H1 (cell line): ENCODE measurements at regions not wholly inside any gene's neighbourhood (a gene's known extent, or its start where the extent isn't known, plus 50 kb on each side); places are given as distances from the start of the nearest gene placed in this dataset.

Experiments used
- CTCF ChIA-PET: fragments of 300-600 bp; sonication (Branson Sonifier 250); formaldehyde crosslinking; loops from one replicate; lab custom pipeline; 2021; ENCODE audit not compliant: partially characterized antibody; lab: Charles Lee
- POLR2A ChIA-PET: fragments of 300-600 bp; sonication (Branson Sonifier 250); formaldehyde crosslinking; loops from one replicate; lab custom pipeline; 2021; ENCODE audit warnings: inconsistent platforms; ENCODE audit not compliant: partially characterized antibody; lab: Charles Lee
- DNase-seq, 2 experiments: peaks; one replicate each; pipeline versions ENCODE4 v3.0.0 to v3.0.0-alpha.2; 2010 to 2022; ENCODE audit warnings: low spot score in 2 of 2, low read depth in 1 of 2, mixed read lengths in 1 of 2
- FAIRE-seq: peaks from 2 replicates; lab custom pipeline; 2011; peaks lifted over from hg19 to GRCh38; lab: Jason Lieb, UNC
- H2AFZ ChIP-seq: 2 replicates; pipeline ENCODE4 v1.8.1; 2012; ENCODE audit warnings: low read length, inconsistent platforms
- H2AK5ac ChIP-seq: 2 replicates; pipeline ENCODE4 v1.6.1; 2013; ENCODE audit warnings: low read depth, low read length
- H2BK120ac ChIP-seq: replicated peaks from 2 replicates; pipeline ENCODE3; 2013; ENCODE audit warnings: low read depth, low read length, inconsistent platforms
- H2BK12ac ChIP-seq: 2 replicates; pipeline ENCODE4 v1.6.1; 2013; ENCODE audit warnings: low read depth, low read length
- H2BK15ac ChIP-seq: 2 replicates; pipeline ENCODE4 v1.6.1; 2013; ENCODE audit warnings: low read length
- H2BK20ac ChIP-seq: 2 replicates; pipeline ENCODE4 v1.6.1; 2013; ENCODE audit warnings: low read length
- H2BK5ac ChIP-seq: 2 replicates; pipeline ENCODE4 v1.6.1; 2013; ENCODE audit warnings: low read depth, low read length
- H3K14ac ChIP-seq: 2 replicates; pipeline ENCODE4 v1.6.1; 2013; ENCODE audit warnings: inconsistent platforms; ENCODE audit not compliant: insufficient read length
- H3K18ac ChIP-seq: 2 replicates; pipeline ENCODE4 v1.6.1; 2013; ENCODE audit warnings: low read length; ENCODE audit errors: extremely low read depth
- H3K23ac ChIP-seq: 2 replicates; pipeline ENCODE4 v1.6.1; 2013; ENCODE audit warnings: inconsistent platforms; ENCODE audit not compliant: insufficient read length
- H3K23me2 ChIP-seq: 2 replicates; pipeline ENCODE4 v1.6.1; 2013; ENCODE audit warnings: low read depth, low read length
- H3K27ac ChIP-seq: 2 replicates; pipeline ENCODE4 v1.6.1; 2011; ENCODE audit warnings: low read depth, low read length, inconsistent platforms
- H3K27me3 ChIP-seq, 4 experiments: replicated peaks in 1 of 4; 1 replicate in 1 of 4; 2 replicates in 3 of 4; pipeline versions ENCODE4 v1.6.1 to v1.8.1; 2011 to 2013; ENCODE audit warnings: low read length in 3 of 4, mild to moderate bottlenecking in 3 of 4, inconsistent platforms in 2 of 4, mixed read lengths in 2 of 4, moderate library complexity in 1 of 4; ENCODE audit not compliant: control insufficient read depth in 3 of 4, insufficient read depth in 3 of 4; ENCODE audit errors: extremely low read depth in 1 of 4
- H3K36me3 ChIP-seq, 4 experiments: 2 replicates each; pipeline versions ENCODE4 v1.6.1 to v1.8.1; 2011 to 2013; ENCODE audit warnings: mild to moderate bottlenecking in 4 of 4, low read length in 3 of 4, moderate library complexity in 2 of 4, control low read depth in 1 of 4, inconsistent platforms in 1 of 4; ENCODE audit not compliant: insufficient read depth in 4 of 4, control insufficient read depth in 2 of 4
- H3K4ac ChIP-seq: replicated peaks from 2 replicates; pipeline ENCODE3; 2013; ENCODE audit warnings: low read length, low read depth, mixed read lengths, inconsistent platforms; ENCODE audit not compliant: insufficient read length
- H3K4me1 ChIP-seq, 4 experiments: replicated peaks in 1 of 4; 1 replicate in 1 of 4; 2 replicates in 3 of 4; pipeline versions ENCODE4 v1.6.1 to v1.8.1; 2011 to 2013; ENCODE audit warnings: low read length in 3 of 4, inconsistent platforms in 2 of 4, mixed read lengths in 1 of 4; ENCODE audit not compliant: insufficient read depth in 4 of 4, control insufficient read depth in 3 of 4
- H3K4me2 ChIP-seq, 2 experiments: 2 replicates each; pipeline versions ENCODE4 v1.6.1 to v1.8.1; 2011 to 2013; ENCODE audit warnings: low read depth in 2 of 2, low read length in 2 of 2, control low read depth in 1 of 2, inconsistent platforms in 1 of 2, mild to moderate bottlenecking in 1 of 2; ENCODE audit not compliant: insufficient read depth in 1 of 2
- H3K4me3 ChIP-seq, 4 experiments: fragments of 200-600, 300-600 bp in 1 of 4; sonication (generic), shearing (Covaris generic), sonication (Bioruptor Twin) in 1 of 4; 2 replicates each; pipeline versions ENCODE4 v1.5.1 to v1.8.1; 2011 to 2016; ENCODE audit warnings: low read length in 4 of 4, low read depth in 3 of 4, control low read depth in 2 of 4, inconsistent platforms in 2 of 4, mild to moderate bottlenecking in 2 of 4, mixed read lengths in 1 of 4, moderate library complexity in 1 of 4; ENCODE audit not compliant: insufficient read depth in 2 of 4; ENCODE audit errors: extremely low read depth in 1 of 4
- H3K56ac ChIP-seq: replicated peaks from 2 replicates; pipeline ENCODE3; 2013; ENCODE audit warnings: low read depth, mild to moderate bottlenecking, mixed read lengths, low read length, inconsistent platforms; ENCODE audit not compliant: insufficient read length
- H3K79me1 ChIP-seq: 2 replicates; pipeline ENCODE4 v1.6.1; 2013; ENCODE audit warnings: low read depth, low read length, control low read depth
- H3K79me2 ChIP-seq, 2 experiments: 2 replicates each; pipeline versions ENCODE4 v1.6.1 to v1.8.1; 2012 to 2013; ENCODE audit warnings: low read length in 2 of 2, mild to moderate bottlenecking in 2 of 2, inconsistent platforms in 1 of 2; ENCODE audit not compliant: insufficient read depth in 2 of 2, control insufficient read depth in 1 of 2
- H3K9ac ChIP-seq, 4 experiments: replicated peaks in 1 of 4; 1 replicate in 1 of 4; 2 replicates in 3 of 4; pipeline versions ENCODE4 v1.6.1 to v1.8.1; 2011 to 2013; ENCODE audit warnings: low read depth in 3 of 4, low read length in 3 of 4, control low read depth in 2 of 4, mild to moderate bottlenecking in 2 of 4, moderate library complexity in 2 of 4, inconsistent platforms in 1 of 4; ENCODE audit errors: extremely low read depth in 1 of 4
- H3K9me3 ChIP-seq, 2 experiments: 2 replicates each; pipeline versions ENCODE4 v1.6.1 to v1.8.1; 2012 to 2013; ENCODE audit warnings: mild to moderate bottlenecking in 2 of 2, moderate library complexity in 2 of 2, control low read depth in 1 of 2, inconsistent platforms in 1 of 2, low read depth in 1 of 2, low read length in 1 of 2, mixed read lengths in 1 of 2; ENCODE audit not compliant: insufficient read depth in 2 of 2
- H4K20me1 ChIP-seq, 2 experiments: replicated peaks in 1 of 2; 2 replicates each; pipeline versions ENCODE3 to v1.8.1; 2011 to 2013; ENCODE audit warnings: inconsistent platforms in 2 of 2, low read length in 2 of 2, mild to moderate bottlenecking in 1 of 2; ENCODE audit not compliant: insufficient read depth in 2 of 2, control insufficient read depth in 1 of 2
- H4K5ac ChIP-seq: 2 replicates; pipeline ENCODE4 v1.6.1; 2013; ENCODE audit warnings: low read length, low read depth, mixed read lengths, inconsistent platforms; ENCODE audit not compliant: insufficient read length
- H4K8ac ChIP-seq: 2 replicates; pipeline ENCODE4 v1.8.0; 2013; ENCODE audit warnings: mild to moderate bottlenecking, moderate library complexity, low read length, inconsistent platforms; ENCODE audit not compliant: insufficient read depth; ENCODE audit errors: extremely low read depth
- H4K91ac ChIP-seq: replicated peaks from 2 replicates; pipeline ENCODE3; 2013; ENCODE audit warnings: low read length, mixed read lengths, inconsistent platforms; ENCODE audit not compliant: insufficient read length
- CTBP2 ChIP-seq: IDR thresholded peaks from 2 replicates; pipeline ENCODE4 v1.7.0; 2011; ENCODE audit warnings: borderline replicate concordance, mild to moderate bottlenecking, moderate library complexity, mixed read lengths, low read length; ENCODE audit not compliant: insufficient read depth, insufficient read length
- POLR2A ChIP-seq, 2 experiments: IDR thresholded peaks; 1 replicate in 1 of 2; 2 replicates in 1 of 2; pipeline ENCODE4 v1.6.1; 2011; ENCODE audit warnings: low read depth in 2 of 2, low read length in 2 of 2, mild to moderate bottlenecking in 2 of 2; ENCODE audit errors: control extremely low read depth in 1 of 2
- RBBP5 ChIP-seq: IDR thresholded peaks from 2 replicates; pipeline ENCODE4 v1.7.1; 2012; ENCODE audit warnings: low read depth, mild to moderate bottlenecking, inconsistent platforms, low read length, moderate library complexity, borderline replicate concordance

DNA sequence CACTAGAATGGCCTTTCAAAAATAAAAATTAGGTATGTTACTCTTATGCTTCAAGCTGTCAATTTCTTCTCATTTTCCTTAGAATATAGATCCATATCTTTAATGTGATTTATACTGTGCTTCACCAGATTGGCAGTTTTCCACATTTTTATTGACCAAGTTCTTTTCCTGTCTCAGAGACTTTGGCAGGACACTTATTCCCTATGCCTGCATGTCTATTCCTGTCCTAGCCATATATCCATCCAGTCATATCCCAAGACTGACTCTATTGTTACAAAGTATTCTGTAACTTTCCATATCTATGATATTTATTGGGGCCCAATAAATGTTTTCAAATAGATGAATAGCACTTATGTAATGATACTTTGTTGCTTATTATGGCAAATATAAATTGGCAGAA is 450.7 kb downstream of the GASK1B start:
- Histone ChIP-seq H4K91ac (no peak overlapping the region), H2BK120ac (no peak overlapping the region), H3K27ac (no peak overlapping the region), H2BK15ac (no peak overlapping the region), H3K14ac (no peak overlapping the region), H3K23ac (no peak overlapping the region), H2BK20ac (no peak overlapping the region), H3K56ac (no peak overlapping the region), H3K79me1 (no peaks in the 10 kb centered on the region), H3K9ac (no peak overlapping the region), H3K4ac (no peak overlapping the region), H2BK12ac (no peak overlapping the region), H3K9me3 (peaks cover 0 to 3% of the 10 kb centered on the region in 2 experiments; a peak in 1 of 4 replicates), H3K4me1 (no peaks in the 10 kb centered on the region)
- CTCF ChIA-PET: no interaction called here
- TF ChIP-seq RBBP5 (no peak), CTBP2 (no peak), POLR2A (IDR thresholded peaks at IDR 0.05; ENCODE audit: control extremely low read depth in 1 of 2, low read depth in 2 of 2, low read length in 2 of 2) (no peak)
- TF ChIP-seq, all 59 proteins: peak for 0
- POLR2A ChIA-PET: no interaction called here
- no peaks in the 10 kb centered on the region for H3K79me2 ChIP-seq
- H3K4me3 ChIP-seq: no peak overlapping the region
- H3K4me2 ChIP-seq: no peak overlapping the region
- H3K23me2 ChIP-seq: no peaks in the 10 kb centered on the region
- no peak for DNase-seq
- H2BK5ac ChIP-seq: no peak overlapping the region
- H4K8ac ChIP-seq: no peak overlapping the region
- no peaks in the 10 kb centered on the region for H3K36me3 ChIP-seq
- no peak overlapping the region for H2AFZ ChIP-seq
- H4K5ac ChIP-seq: no peak overlapping the region
- FAIRE-seq: no peak
- no peak overlapping the region for H3K18ac ChIP-seq
- H3K27me3 ChIP-seq: no peaks in the 10 kb centered on the region
- no peak overlapping the region for H2AK5ac ChIP-seq
- no peaks in the 10 kb centered on the region for H4K20me1 ChIP-seq
